ENCODE measurements at regions not wholly inside any gene's neighbourhood (a gene's known extent, or its start where the extent isn't known, plus 50 kb on each side); places are given as distances from the start of the nearest gene placed in this dataset.

DNA sequence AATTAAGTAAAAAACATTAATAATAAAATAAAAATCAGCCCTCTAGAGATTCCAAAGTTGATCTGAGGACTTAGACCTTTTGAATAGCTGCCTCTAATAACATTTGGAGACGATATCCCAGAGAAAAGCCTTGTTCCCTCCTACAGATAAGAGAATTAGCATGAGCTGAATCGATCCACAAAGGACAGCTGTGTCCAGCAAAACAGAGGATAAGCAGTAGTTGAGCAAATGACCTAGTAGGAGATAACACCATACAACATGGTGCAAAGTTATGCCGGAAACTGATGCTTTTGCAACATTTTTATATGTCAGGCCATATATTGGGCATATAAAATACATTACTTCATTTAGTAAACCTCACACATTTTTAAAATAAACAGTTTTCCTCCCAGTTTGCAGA, 212.2 kb upstream of the PRR16 start:
- TF ChIP-seq CTCF (conservative IDR thresholded peaks at IDR 0.05; ENCODE audit: low read depth, low read length) (no peak), MAFK (IDR thresholded peaks at IDR 0.05; ENCODE audit: low read depth, low read length) (no peak), RFX5 (IDR thresholded peaks at IDR 0.05; ENCODE audit: low read depth, low read length) (no peak), BHLHE40 (IDR thresholded peaks at IDR 0.05; ENCODE audit: low read depth, low read length) (no peak), MXI1 (IDR thresholded peaks at IDR 0.05; ENCODE audit: borderline replicate concordance, low read depth, low read length) (no peak)
